Osteoblast (primary cell): ENCODE measurements at regions not wholly inside any gene's neighbourhood (a gene's known extent, or its start where the extent isn't known, plus 50 kb on each side); places are given as distances from the start of the nearest gene placed in this dataset.

Source experiments
- DNase-seq: peaks from one replicate; pipeline ENCODE4 v3.0.0; 2011; ENCODE audit warnings: low spot score, mixed read lengths; ENCODE audit not compliant: insufficient read length; ENCODE audit errors: missing footprints
- H2AFZ ChIP-seq: 2 replicates; pipeline ENCODE4 v1.6.0; 2011; ENCODE audit warnings: mild to moderate bottlenecking, low read length
- H3K27ac ChIP-seq: 2 replicates; pipeline ENCODE4 v1.5.1; 2011; ENCODE audit warnings: mild to moderate bottlenecking, low read depth, low read length, moderate library complexity
- H3K27me3 ChIP-seq: 2 replicates; pipeline ENCODE4 v1.6.0; 2012; ENCODE audit warnings: mild to moderate bottlenecking, control low read depth, inconsistent platforms, low read length, moderate library complexity; ENCODE audit not compliant: insufficient read depth
- H3K36me3 ChIP-seq: 2 replicates; pipeline ENCODE4 v1.5.1; 2011; ENCODE audit warnings: mild to moderate bottlenecking, low read length, control low read depth, moderate library complexity; ENCODE audit not compliant: insufficient read depth
- H3K4me1 ChIP-seq: 2 replicates; pipeline ENCODE4 v1.5.1; 2011; ENCODE audit warnings: mild to moderate bottlenecking, low read length, control low read depth, moderate library complexity; ENCODE audit not compliant: insufficient read depth
- H3K4me2 ChIP-seq: 2 replicates; pipeline ENCODE4 v1.6.0; 2011; ENCODE audit warnings: mild to moderate bottlenecking, low read length; ENCODE audit not compliant: insufficient read depth
- H3K4me3 ChIP-seq: fragments of 200-600 bp; sonication (generic); 3 replicates; pipeline ENCODE4 v1.5.1; 2012; ENCODE audit warnings: mild to moderate bottlenecking, low read length, inconsistent platforms; ENCODE audit not compliant: insufficient read depth
- H3K79me2 ChIP-seq: 2 replicates; pipeline ENCODE4 v1.6.0; 2012; ENCODE audit warnings: mild to moderate bottlenecking, low read length, control low read depth, inconsistent platforms; ENCODE audit not compliant: insufficient read depth
- H3K9me3 ChIP-seq: 2 replicates; pipeline ENCODE4 v1.5.1; 2011; ENCODE audit warnings: low read depth, low read length, control low read depth
- H4K20me1 ChIP-seq: 2 replicates; pipeline ENCODE4 v1.6.0; 2012; ENCODE audit warnings: mild to moderate bottlenecking, low read length, control low read depth; ENCODE audit not compliant: insufficient read depth
- TF ChIP-seq, protein P1 (sequence below): IDR thresholded peaks from 2 replicates; pipeline ENCODE4 v1.5.1; 2011; ENCODE audit warnings: mild to moderate bottlenecking, low read depth, low read length, moderate library complexity; ENCODE audit errors: extremely low read depth

DNA sequence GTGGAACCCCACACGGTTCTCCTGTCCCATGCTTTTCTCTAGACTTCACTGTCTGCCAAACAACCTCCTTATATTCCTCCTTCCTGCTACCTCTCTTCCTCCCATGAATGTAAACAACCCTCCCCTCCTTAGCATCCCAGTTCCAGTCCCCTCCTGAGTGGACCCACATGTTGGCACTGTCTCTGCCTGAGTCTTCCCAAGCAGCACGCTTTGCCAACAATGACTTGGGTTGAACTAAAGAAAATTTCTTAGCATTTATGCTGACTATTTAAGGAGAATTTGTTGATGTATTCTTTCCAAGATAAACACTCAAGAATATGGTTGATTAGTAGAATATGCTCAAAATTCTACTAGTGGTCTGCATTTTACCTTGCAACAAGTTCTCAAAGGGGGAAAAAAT lies 338.0 kb downstream of the TNS1 start:
- H4K20me1 ChIP-seq = no peaks in the 10 kb centered on the region
- no peaks in the 10 kb centered on the region for H3K79me2 ChIP-seq
- no peak overlapping the region for H3K4me3 ChIP-seq
- no peaks in the 10 kb centered on the region for H3K27me3 ChIP-seq
- H3K27ac ChIP-seq = no peak overlapping the region
- no peak overlapping the region for H3K4me2 ChIP-seq
- no peaks in the 10 kb centered on the region for H3K9me3 ChIP-seq
- H3K4me1 ChIP-seq = peaks cover 55% of the 10 kb centered on the region
- no peaks in the 10 kb centered on the region for H3K36me3 ChIP-seq
- DNase-seq = no peak
- TF ChIP-seq, protein P1, sequence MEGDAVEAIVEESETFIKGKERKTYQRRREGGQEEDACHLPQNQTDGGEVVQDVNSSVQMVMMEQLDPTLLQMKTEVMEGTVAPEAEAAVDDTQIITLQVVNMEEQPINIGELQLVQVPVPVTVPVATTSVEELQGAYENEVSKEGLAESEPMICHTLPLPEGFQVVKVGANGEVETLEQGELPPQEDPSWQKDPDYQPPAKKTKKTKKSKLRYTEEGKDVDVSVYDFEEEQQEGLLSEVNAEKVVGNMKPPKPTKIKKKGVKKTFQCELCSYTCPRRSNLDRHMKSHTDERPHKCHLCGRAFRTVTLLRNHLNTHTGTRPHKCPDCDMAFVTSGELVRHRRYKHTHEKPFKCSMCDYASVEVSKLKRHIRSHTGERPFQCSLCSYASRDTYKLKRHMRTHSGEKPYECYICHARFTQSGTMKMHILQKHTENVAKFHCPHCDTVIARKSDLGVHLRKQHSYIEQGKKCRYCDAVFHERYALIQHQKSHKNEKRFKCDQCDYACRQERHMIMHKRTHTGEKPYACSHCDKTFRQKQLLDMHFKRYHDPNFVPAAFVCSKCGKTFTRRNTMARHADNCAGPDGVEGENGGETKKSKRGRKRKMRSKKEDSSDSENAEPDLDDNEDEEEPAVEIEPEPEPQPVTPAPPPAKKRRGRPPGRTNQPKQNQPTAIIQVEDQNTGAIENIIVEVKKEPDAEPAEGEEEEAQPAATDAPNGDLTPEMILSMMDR = no peak
- no peak overlapping the region for H2AFZ ChIP-seq

DNA sequence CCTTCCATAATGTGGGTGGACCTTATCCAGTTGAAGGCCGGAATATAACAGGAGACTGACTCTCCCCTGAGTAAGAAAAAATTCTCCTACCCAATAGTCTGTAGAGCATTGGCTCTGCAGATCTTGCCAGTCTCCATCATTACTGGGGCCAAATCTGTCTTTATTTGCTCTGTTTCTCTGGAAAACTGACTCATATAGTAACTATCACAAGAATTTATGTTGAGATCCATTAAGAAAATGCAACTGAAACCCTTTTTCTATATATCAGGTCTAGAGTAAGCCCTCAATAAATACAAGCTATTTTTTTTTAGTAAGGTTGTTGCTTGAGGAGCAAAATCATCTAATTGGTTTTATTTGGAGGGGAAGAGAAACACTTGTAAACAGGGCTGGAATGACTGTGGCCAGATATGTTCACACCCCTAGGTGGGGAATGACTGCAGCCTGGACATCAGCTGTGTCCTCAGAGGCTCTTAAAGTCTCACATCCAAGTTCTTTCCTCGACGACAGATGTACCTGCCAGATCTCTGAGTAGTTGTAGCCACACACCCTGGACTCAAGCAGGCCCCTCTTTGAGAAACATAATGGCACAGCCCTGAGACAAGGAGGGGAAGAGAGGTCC lies 339.7 kb downstream of the TNS1 start:
- no peaks in the 10 kb centered on the region for H3K27me3 ChIP-seq
- H3K4me2 ChIP-seq = no peak overlapping the region
- no peaks in the 10 kb centered on the region for H3K79me2 ChIP-seq
- H3K9me3 ChIP-seq = no peaks in the 10 kb centered on the region
- TF ChIP-seq, protein P1 = no peak
- peak overlapping the region; percentile 0 for H3K27ac ChIP-seq
- no peaks in the 10 kb centered on the region for H3K36me3 ChIP-seq
- H4K20me1 ChIP-seq = no peaks in the 10 kb centered on the region
- H3K4me1 ChIP-seq = peaks cover 48% of the 10 kb centered on the region
- no peak overlapping the region for H2AFZ ChIP-seq
- H3K4me3 ChIP-seq = no peak overlapping the region
- DNase-seq = no peak

DNA sequence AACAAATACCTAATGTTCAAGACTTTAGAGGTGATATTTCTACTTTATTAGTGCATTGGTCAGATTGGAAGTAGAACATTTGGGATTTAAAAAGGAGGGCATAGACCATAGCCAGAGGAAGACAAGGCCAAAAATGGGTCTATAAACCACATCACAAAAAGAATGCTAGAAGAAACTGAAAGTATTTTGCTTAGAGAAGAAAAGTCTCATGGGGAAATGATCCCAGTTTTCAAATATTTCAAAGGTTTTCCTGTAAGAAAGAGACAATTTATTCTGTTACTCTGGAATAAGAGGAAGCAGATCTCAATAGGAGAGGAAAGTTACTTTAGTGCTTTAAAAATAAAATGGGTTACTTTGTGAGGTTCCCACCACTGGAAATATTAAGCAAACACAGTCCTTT lies 341.4 kb downstream of the TNS1 start:
- Histone ChIP-seq H2AFZ (peak overlapping the region; percentile 33), H3K27me3 (no peaks in the 10 kb centered on the region), H3K27ac (peak overlapping the region; percentile 30), H3K36me3 (no peaks in the 10 kb centered on the region), H3K79me2 (no peaks in the 10 kb centered on the region), H3K4me3 (no peak overlapping the region), H3K4me1 (peaks cover 40% of the 10 kb centered on the region), H4K20me1 (no peaks in the 10 kb centered on the region), H3K9me3 (no peaks in the 10 kb centered on the region), H3K4me2 (peak overlapping the region; percentile 17)
- no peak for DNase-seq
- TF ChIP-seq, protein P1 = no peak

DNA sequence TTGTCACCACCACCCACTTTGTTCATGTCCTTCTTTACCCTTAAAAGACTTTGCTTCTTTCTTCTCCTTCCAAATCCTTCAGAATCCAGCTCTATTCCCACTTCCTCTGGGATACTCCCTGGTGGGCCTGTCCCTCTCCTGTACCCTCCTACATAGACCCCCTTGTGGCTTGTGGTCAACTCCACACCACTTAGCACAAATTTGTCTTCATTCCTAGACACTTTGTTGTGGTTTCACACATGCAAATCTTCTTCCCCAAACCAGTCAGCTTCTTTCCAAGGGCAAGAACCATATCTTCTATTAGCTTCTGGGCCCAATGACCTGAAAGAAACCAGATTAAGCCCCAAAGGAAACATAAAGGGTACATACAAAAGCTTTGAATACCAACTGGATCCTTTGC lies 342.4 kb downstream of the TNS1 start:
- no peaks in the 10 kb centered on the region for H3K9me3 ChIP-seq
- TF ChIP-seq, protein P1 = no peak
- H3K4me2 ChIP-seq = no peak overlapping the region
- H3K27ac ChIP-seq = no peak overlapping the region
- H3K4me1 ChIP-seq = peaks cover 42% of the 10 kb centered on the region
- no peaks in the 10 kb centered on the region for H4K20me1 ChIP-seq
- H3K36me3 ChIP-seq = no peaks in the 10 kb centered on the region
- DNase-seq = no peak
- no peaks in the 10 kb centered on the region for H3K79me2 ChIP-seq
- H2AFZ ChIP-seq = peak overlapping the region; percentile 26
- no peaks in the 10 kb centered on the region for H3K27me3 ChIP-seq
- H3K4me3 ChIP-seq = no peak overlapping the region
